SK-N-SH (cell line): ENCODE measurements at regions not wholly inside any gene's neighbourhood (a gene's known extent, or its start where the extent isn't known, plus 50 kb on each side); places are given as distances from the start of the nearest gene placed in this dataset.
"Not testable (repeated sequence)": the region's sequence is repeated elsewhere in the genome, so short reads cannot be mapped to it uniquely, and the experiment has no call there.

Experiments used
- CTCF ChIA-PET: fragments of 300-600, 350-600 bp; formaldehyde crosslinking; extraction: SDS; loops from one replicate; lab custom pipeline; 2021; lab: Yijun Ruan, JAX
- POLR2A ChIA-PET: fragments of 350-600 bp; sonication (Branson Sonifier 250); formaldehyde crosslinking; extraction: SDS; loops from one replicate; lab custom pipeline; 2020; ENCODE audit warnings: antibody characterized with exemption, inconsistent platforms; lab: Yijun Ruan, JAX
- DNase-seq: peaks from one replicate; pipeline ENCODE4 v3.0.0; 2012
- H2AFZ ChIP-seq: fragments of 200-600 bp; sonication (generic); 2 replicates; pipeline ENCODE4 v1.8.1; 2016; ENCODE audit warnings: antibody characterized with exemption, mild to moderate bottlenecking, low read depth
- H3F3A ChIP-seq: fragments of 200-600 bp; sonication (generic); replicated peaks from 2 replicates; pipeline ENCODE3; 2016; ENCODE audit warnings: antibody characterized with exemption, mild to moderate bottlenecking; ENCODE audit not compliant: insufficient read depth
- H3K27ac ChIP-seq, 2 experiments: fragments of 200-500 bp in 1 of 2; fragments of 200-600 bp in 1 of 2; sonication (Bioruptor generic) in 1 of 2; sonication (generic), shearing (Covaris generic) in 1 of 2; 2 replicates each; pipeline versions ENCODE4 v1.5.1 to v1.6.1; 2014 to 2016; ENCODE audit warnings: low read depth in 2 of 2, inconsistent platforms in 1 of 2, low read length in 1 of 2, mild to moderate bottlenecking in 1 of 2, mixed read lengths in 1 of 2
- H3K27me3 ChIP-seq: fragments of 200-600 bp; sonication (generic), shearing (Covaris generic); 2 replicates; pipeline ENCODE4 v1.6.1; 2016; ENCODE audit warnings: mixed run types; ENCODE audit not compliant: insufficient read depth
- H3K36me3 ChIP-seq, 2 experiments: fragments of 200-500 bp in 1 of 2; fragments of 200-600 bp in 1 of 2; sonication (Bioruptor generic) in 1 of 2; sonication (generic) in 1 of 2; replicated peaks in 1 of 2; 2 replicates each; pipeline versions ENCODE3 to v1.5.1; 2014 to 2016; ENCODE audit warnings: low read length in 1 of 2, mild to moderate bottlenecking in 1 of 2; ENCODE audit not compliant: insufficient read depth in 2 of 2, control insufficient read depth in 1 of 2
- H3K4me1 ChIP-seq, 2 experiments: fragments of 200-500 bp in 1 of 2; fragments of 200-600 bp in 1 of 2; sonication (Bioruptor generic) in 1 of 2; sonication (generic), shearing (Covaris generic) in 1 of 2; 2 replicates each; pipeline versions ENCODE4 v1.5.1 to v1.6.1; 2014 to 2016; ENCODE audit warnings: low read depth in 1 of 2, low read length in 1 of 2, mixed run types in 1 of 2; ENCODE audit not compliant: insufficient read depth in 2 of 2, control insufficient read depth in 1 of 2
- H3K4me2 ChIP-seq: fragments of 200-600 bp; sonication (generic), shearing (Covaris generic); 2 replicates; pipeline ENCODE4 v1.6.1; 2017; ENCODE audit warnings: mixed run types
- H3K4me3 ChIP-seq, 2 experiments: fragments of 200-500 bp in 1 of 2; fragments of 200-600 bp in 1 of 2; sonication (Bioruptor generic) in 1 of 2; sonication (generic), shearing (Covaris generic) in 1 of 2; 2 replicates each; pipeline versions ENCODE4 v1.5.1 to v1.8.1; 2014 to 2016; ENCODE audit warnings: low read depth in 2 of 2, inconsistent platforms in 1 of 2, low read length in 1 of 2, mild to moderate bottlenecking in 1 of 2, mixed read lengths in 1 of 2, moderate library complexity in 1 of 2
- H3K79me2 ChIP-seq: fragments of 200-600 bp; sonication (generic); 2 replicates; pipeline ENCODE4 v1.8.1; 2017; ENCODE audit warnings: mild to moderate bottlenecking; ENCODE audit not compliant: insufficient read depth
- H3K9ac ChIP-seq: fragments of 200-600 bp; sonication (generic); 2 replicates; pipeline ENCODE4 v1.6.1; 2017; ENCODE audit warnings: mixed run types
- H3K9me2 ChIP-seq: fragments of 200-600 bp; sonication (generic); 2 replicates; pipeline ENCODE4 v1.6.1; 2017; ENCODE audit warnings: mixed run types
- H3K9me3 ChIP-seq: fragments of 200-600 bp; sonication (generic); 2 replicates; pipeline ENCODE4 v1.6.1; 2017; ENCODE audit warnings: mixed run types, mild to moderate bottlenecking, moderate library complexity
- H4K20me1 ChIP-seq: fragments of 200-600 bp; sonication (generic); 2 replicates; pipeline ENCODE4 v1.6.1; 2017; ENCODE audit warnings: mild to moderate bottlenecking, mixed run types; ENCODE audit not compliant: insufficient read depth
- EP300 ChIP-seq, 2 experiments: IDR thresholded peaks; 2 replicates each; pipeline versions ENCODE4 v1.4.0 to v1.6.1; 2012; ENCODE audit warnings: borderline replicate concordance in 1 of 2, low read depth in 1 of 2, low read length in 1 of 2
- EZH2phosphoT487 ChIP-seq: fragments of 200-600 bp; sonication (generic); IDR thresholded peaks from 2 replicates; pipeline ENCODE4 v1.6.1; 2017; ENCODE audit warnings: low read depth, mixed run types, mild to moderate bottlenecking, antibody characterized with exemption, moderate library complexity, borderline replicate concordance
- FOSL2 ChIP-seq: IDR thresholded peaks from 2 replicates; pipeline ENCODE4 v1.4.0; 2012; ENCODE audit warnings: low read depth, mild to moderate bottlenecking, moderate library complexity, borderline replicate concordance
- FOXJ3 ChIP-seq: sonication (generic); formaldehyde crosslinking; IDR thresholded peaks from 2 replicates; pipeline ENCODE4 v1.5.1; 2020; ENCODE audit warnings: mild to moderate bottlenecking, missing genetic modification reagents
- FOXM1 ChIP-seq: IDR thresholded peaks from 2 replicates; pipeline ENCODE4 v1.4.0; 2012; ENCODE audit warnings: low read depth, mild to moderate bottlenecking
- IRF3 ChIP-seq: fragments of 150-350 bp; IDR thresholded peaks from 2 replicates; pipeline ENCODE4 v1.6.1; 2016; ENCODE audit warnings: mild to moderate bottlenecking, low read depth, low read length
- MXI1 ChIP-seq: IDR thresholded peaks from 2 replicates; pipeline ENCODE4 v1.6.1; 2012; ENCODE audit warnings: mild to moderate bottlenecking, low read depth, low read length, improper control_type of control experiment
- POLR2AphosphoS5 ChIP-seq: IDR thresholded peaks from 2 replicates; pipeline ENCODE4 v1.6.1; 2012; ENCODE audit warnings: low read depth, low read length
- RAD21 ChIP-seq: IDR thresholded peaks from 2 replicates; pipeline ENCODE4 v1.6.1; 2012; ENCODE audit warnings: mild to moderate bottlenecking, low read length
- RCOR1 ChIP-seq: fragments of 150-350 bp; IDR thresholded peaks from 2 replicates; pipeline ENCODE4 v1.6.1; 2017; ENCODE audit warnings: antibody characterized with exemption, low read length
- REST ChIP-seq: IDR thresholded peaks from 2 replicates; pipeline ENCODE4 v1.6.1; 2012; ENCODE audit warnings: mild to moderate bottlenecking, low read depth, low read length, moderate library complexity
- RXRA ChIP-seq: IDR thresholded peaks from 2 replicates; pipeline ENCODE4 v1.4.0; 2012; ENCODE audit warnings: low read depth, mild to moderate bottlenecking, borderline replicate concordance
- SMC3 ChIP-seq: IDR thresholded peaks from 2 replicates; pipeline ENCODE4 v1.6.1; 2012; ENCODE audit warnings: low read depth, low read length, improper control_type of control experiment
- TAF1 ChIP-seq: IDR thresholded peaks from 2 replicates; pipeline ENCODE4 v1.6.1; 2012; ENCODE audit warnings: low read depth, mild to moderate bottlenecking, low read length, moderate library complexity, borderline replicate concordance
- TEAD4 ChIP-seq: IDR thresholded peaks from 2 replicates; pipeline ENCODE4 v1.4.0; 2012; ENCODE audit warnings: mild to moderate bottlenecking, borderline replicate concordance; ENCODE audit not compliant: insufficient read depth
- USF2 ChIP-seq: fragments of 150-350 bp; IDR thresholded peaks from 2 replicates; pipeline ENCODE4 v1.6.1; 2017; ENCODE audit warnings: antibody characterized with exemption, low read length, low read depth, borderline replicate concordance
- YY1 ChIP-seq: IDR thresholded peaks from 2 replicates; pipeline ENCODE4 v1.4.0; 2012; ENCODE audit warnings: low read depth, mild to moderate bottlenecking
- WGBS: methylation state at CpG from one replicate; pipeline ENCODE4 v1.1.6; 2017; ENCODE audit warnings: low lambda C conversion rate; 5-methylcytosine and 5-hydroxymethylcytosine counted together

GRCh38 chr6:71229477-71229876, 59.1 kb upstream of the OGFRL1 start:
- peak; percentile 86 for TF ChIP-seq REST
- TF ChIP-seq EP300 (IDR thresholded peaks at IDR 0.05; ENCODE audit: borderline replicate concordance in 1 of 2, low read depth in 1 of 2, low read length in 1 of 2): no peak
- Histone ChIP-seq H3K27ac (no peak overlapping the region), H2AFZ (no peak overlapping the region), H3K4me2 (no peak overlapping the region), H3K9ac (no peak overlapping the region), H3F3A (no peaks in the 10 kb centered on the region), H3K4me1 (no peaks in the 10 kb centered on the region), H3K79me2 (no peaks in the 10 kb centered on the region), H3K4me3 (no peak overlapping the region), H3K9me2 (no peaks in the 10 kb centered on the region), H3K36me3 (no peaks in the 10 kb centered on the region), H3K27me3 (no peaks in the 10 kb centered on the region), H4K20me1 (no peaks in the 10 kb centered on the region), H3K9me3 (no peaks in the 10 kb centered on the region)
- 78% methylated on average over 3 of the region's 3 CpGs for WGBS
- CTCF ChIA-PET: no interaction called here
- no peak for DNase-seq
- POLR2A ChIA-PET: no interaction called here

GRCh38 chr6:71232890-71233289, 55.7 kb upstream of the OGFRL1 start:
- not testable (repeated sequence) for H3K27me3 ChIP-seq, H3K4me2 ChIP-seq, H3K9me2 ChIP-seq, H3F3A ChIP-seq, H3K79me2 ChIP-seq, H3K9ac ChIP-seq, H2AFZ ChIP-seq, DNase-seq, H3K36me3 ChIP-seq, H3K4me1 ChIP-seq, H3K27ac ChIP-seq, H4K20me1 ChIP-seq, H3K9me3 ChIP-seq, H3K4me3 ChIP-seq
- ChIA-PET POLR2A (interaction anchor here (1.4 kb wide), 1 partner anchor 55 kb away, joined by 3 read pairs; the partner anchor contains the start of gene OGFRL1), CTCF (interaction anchor here (1.1 kb wide), 1 partner anchor 46 kb away, joined by 3 read pairs; no protein-coding TSS in a partner anchor)
- WGBS: 75% methylated on average over 4 of the region's 4 CpGs

GRCh38 chr6:71236926-71237434, 51.6 kb upstream of the OGFRL1 start:
- Histone ChIP-seq H3K27ac (no peak overlapping the region), H4K20me1 (no peaks in the 10 kb centered on the region), H2AFZ (no peak overlapping the region), H3K36me3 (no peaks in the 10 kb centered on the region), H3K9me2 (no peaks in the 10 kb centered on the region), H3K27me3 (no peaks in the 10 kb centered on the region), H3K79me2 (no peaks in the 10 kb centered on the region), H3K9me3 (no peaks in the 10 kb centered on the region), H3K4me1 (no peaks in the 10 kb centered on the region), H3K4me2 (no peak overlapping the region), H3F3A (no peaks in the 10 kb centered on the region), H3K4me3 (no peak overlapping the region), H3K9ac (no peak overlapping the region)
- WGBS: 34% methylated on average over 1 of the region's 1 CpG
- ChIA-PET POLR2A (no interaction called here), CTCF (interaction anchor here (1.0 kb wide), 1 partner anchor 46 kb away, joined by 4 read pairs; no protein-coding TSS in a partner anchor)
- DNase-seq: no peak
- TF ChIP-seq FOXJ3 (no peak), RAD21 (no peak), FOSL2 (no peak), SMC3 (no peak), FOXM1 (no peak), IRF3 (no peak), TEAD4 (no peak), USF2 (no peak), POLR2AphosphoS5 (no peak), TAF1 (no peak), YY1 (no peak), RXRA (no peak), RCOR1 (no peak), EZH2phosphoT487 (no peak), MXI1 (no peak)
